Left ventricle myocardium inferior (tissue), 1 donor: ENCODE measurements at regions not wholly inside any gene's neighbourhood (a gene's known extent, or its start where the extent isn't known, plus 50 kb on each side); places are given as distances from the start of the nearest gene placed in this dataset.
"Not testable (repeated sequence)": the region's sequence is repeated elsewhere in the genome, so short reads cannot be mapped to it uniquely, and the experiment has no call there.

Experiments used
- DNase-seq: peaks from one replicate; pipeline ENCODE4 v3.0.0-alpha.2; 2020
- H3K27ac ChIP-seq: fragments of 200-600 bp; replicated peaks from 2 replicates; pipeline ENCODE4 v1.8.0; 2021
- H3K27me3 ChIP-seq: fragments of 200-600 bp; 2 replicates; pipeline ENCODE4 v1.8.0; 2021; ENCODE audit warnings: low read depth
- H3K36me3 ChIP-seq: fragments of 200-600 bp; 2 replicates; pipeline ENCODE4 v1.8.0; 2021
- H3K4me1 ChIP-seq: fragments of 200-600 bp; 2 replicates; pipeline ENCODE4 v1.8.0; 2021
- H3K4me3 ChIP-seq: fragments of 200-600 bp; 2 replicates; pipeline ENCODE4 v1.8.0; 2021; ENCODE audit warnings: mild to moderate bottlenecking, moderate library complexity
- H3K9me3 ChIP-seq: fragments of 200-600 bp; replicated peaks from 2 replicates; pipeline ENCODE4 v1.8.0; 2021
- CTCF ChIP-seq: fragments of 200-600 bp; IDR thresholded peaks from 2 replicates; pipeline ENCODE4 v1.8.0; 2021; ENCODE audit warnings: antibody characterized with exemption, mild to moderate bottlenecking, borderline replicate concordance
- intact Hi-C: fragments of 100-400 bp; cut with micrococcal nuclease; formaldehyde crosslinking; loops from one replicate; pipeline ENCODE4 v1.11.0; 2022
- donor health status: DM: no; HTN: yes; CAD: no; lungs with severe emphysema.

DNA sequence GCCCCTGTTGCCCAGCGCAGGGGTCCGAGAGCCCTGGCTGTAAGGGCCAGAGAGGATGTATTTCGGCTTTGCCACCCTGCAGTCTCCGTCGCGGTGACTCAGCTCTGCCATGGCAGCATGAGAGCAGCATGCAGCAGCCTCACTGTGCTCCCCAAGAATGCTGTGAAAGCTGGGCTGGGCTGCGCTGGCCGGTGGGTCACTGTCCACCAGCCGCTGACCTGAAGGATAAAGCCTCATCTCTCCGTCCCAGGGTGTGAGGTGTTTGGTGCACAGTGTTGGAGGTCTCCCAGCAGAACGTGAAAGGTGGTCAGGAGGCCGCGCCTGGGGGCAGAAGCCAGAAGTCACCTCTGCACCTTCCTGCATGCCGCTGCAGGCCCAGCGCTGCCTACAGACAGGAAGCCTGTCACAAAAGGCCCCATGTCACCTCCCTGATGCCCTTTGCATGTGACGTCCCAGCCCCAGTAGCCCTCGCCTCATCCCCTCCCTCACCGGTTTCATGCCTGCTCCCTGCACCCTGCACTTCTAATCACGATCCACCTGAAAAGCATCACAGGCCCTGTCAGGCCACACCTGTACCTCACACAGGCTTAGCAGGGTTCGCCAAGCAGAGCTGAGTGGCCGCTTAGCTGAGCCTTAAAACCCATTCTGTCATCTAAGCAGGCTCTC lies 342.1 kb downstream of the EIPR1 start:
- Histone ChIP-seq H3K36me3 (no peaks in the 10 kb centered on the region), H3K4me1 (no peaks in the 10 kb centered on the region), H3K27me3 (peaks cover 16% of the 10 kb centered on the region), H3K4me3 (no peak overlapping the region), H3K27ac (no peak overlapping the region), H3K9me3 (peaks cover 4% of the 10 kb centered on the region)
- intact Hi-C loops, result no loop called here
- no peak for TF ChIP-seq CTCF
- DNase-seq, result no peak

GRCh38 chr2:3034856-3035255 lies 342.8 kb downstream of the EIPR1 start:
- intact Hi-C loops, result no loop called here
- Histone ChIP-seq H3K4me1 (no peaks in the 10 kb centered on the region), H3K27me3 (peaks cover 13% of the 10 kb centered on the region), H3K4me3 (no peak overlapping the region), H3K9me3 (peaks cover 4% of the 10 kb centered on the region), H3K36me3 (no peaks in the 10 kb centered on the region), H3K27ac (no peak overlapping the region)
- TF ChIP-seq CTCF, result no peak
- DNase-seq, result no peak

DNA sequence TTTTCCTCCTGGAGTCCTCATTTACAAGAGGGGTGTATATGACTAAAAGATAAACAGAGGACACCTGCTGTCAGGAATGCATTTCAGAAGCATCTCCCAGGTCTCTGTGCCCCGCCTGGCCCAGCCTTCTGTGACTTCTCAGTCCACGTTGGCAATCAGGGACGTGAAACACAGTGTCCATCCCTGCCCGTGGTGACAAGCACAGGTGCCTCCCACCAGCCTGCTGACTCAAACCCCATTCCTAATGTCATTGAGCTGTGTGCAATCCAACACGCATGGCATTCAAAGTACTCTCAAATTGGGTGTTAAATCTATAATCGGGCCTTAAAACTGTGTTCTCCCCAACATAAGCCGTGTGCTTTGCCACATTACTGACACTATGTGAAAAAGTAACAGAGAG lies 343.2 kb downstream of the EIPR1 start:
- H3K36me3 ChIP-seq, result no peaks in the 10 kb centered on the region
- intact Hi-C loops, result no loop called here
- H3K4me3 ChIP-seq, result no peak overlapping the region
- H3K27ac ChIP-seq, result no peak overlapping the region
- no peak for DNase-seq
- H3K4me1 ChIP-seq, result no peaks in the 10 kb centered on the region
- TF ChIP-seq CTCF, result no peak
- peaks cover 4% of the 10 kb centered on the region for H3K9me3 ChIP-seq
- H3K27me3 ChIP-seq, result peaks cover 9% of the 10 kb centered on the region

GRCh38 chr2:3033315-3033714 lies 344.3 kb downstream of the EIPR1 start:
- DNase-seq, result no peak
- Histone ChIP-seq H3K9me3 (peaks cover 4% of the 10 kb centered on the region), H3K27me3 (peaks cover under 1% of the 10 kb centered on the region), H3K4me3 (no peak overlapping the region), H3K27ac (no peak overlapping the region), H3K4me1 (no peaks in the 10 kb centered on the region), H3K36me3 (no peaks in the 10 kb centered on the region)
- intact Hi-C loops, result no loop called here
- no peak for TF ChIP-seq CTCF

DNA sequence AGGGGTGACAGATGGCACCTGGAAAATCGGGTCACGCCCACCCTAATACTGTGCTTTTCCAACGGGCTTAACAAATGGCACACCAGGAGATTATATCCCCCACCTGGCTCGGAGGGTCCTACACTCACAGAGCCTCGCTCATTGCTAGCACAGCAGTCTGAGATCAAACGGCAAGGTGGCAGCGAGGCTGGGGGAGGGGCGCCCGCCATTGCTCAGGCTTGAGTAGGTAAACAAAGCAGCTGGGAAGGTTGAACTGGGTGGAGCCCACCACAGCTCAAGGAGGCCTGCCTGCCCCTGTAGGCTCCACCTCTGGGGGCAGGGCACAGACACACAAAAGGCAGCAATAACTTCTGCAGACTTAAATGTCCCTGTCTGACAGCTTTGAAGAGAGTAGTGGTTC lies 346.8 kb downstream of the EIPR1 start:
- DNase-seq, H3K4me3 ChIP-seq, H3K4me1 ChIP-seq, intact Hi-C loops, H3K36me3 ChIP-seq, H3K27ac ChIP-seq, H3K9me3 ChIP-seq, H3K27me3 ChIP-seq: not testable (repeated sequence)

GRCh38 chr2:3025984-3026383 lies 351.6 kb downstream of the EIPR1 start:
- peaks cover 10% of the 10 kb centered on the region for H3K27me3 ChIP-seq
- H3K36me3 ChIP-seq, result no peaks in the 10 kb centered on the region
- intact Hi-C loops, result no loop called here
- no peak for TF ChIP-seq CTCF
- no peaks in the 10 kb centered on the region for H3K9me3 ChIP-seq
- no peak overlapping the region for H3K4me3 ChIP-seq
- H3K4me1 ChIP-seq, result no peaks in the 10 kb centered on the region
- DNase-seq, result no peak
- no peak overlapping the region for H3K27ac ChIP-seq
